Right hindlimb (tissue), 1 donor: ENCODE measurements at regions not wholly inside any gene's neighbourhood (a gene's known extent, or its start where the extent isn't known, plus 50 kb on each side); places are given as distances from the start of the nearest gene placed in this dataset.

Source experiments
- DNase-seq: peaks from one replicate; pipeline ENCODE4 v3.0.0-alpha.2; 2018

DNA sequence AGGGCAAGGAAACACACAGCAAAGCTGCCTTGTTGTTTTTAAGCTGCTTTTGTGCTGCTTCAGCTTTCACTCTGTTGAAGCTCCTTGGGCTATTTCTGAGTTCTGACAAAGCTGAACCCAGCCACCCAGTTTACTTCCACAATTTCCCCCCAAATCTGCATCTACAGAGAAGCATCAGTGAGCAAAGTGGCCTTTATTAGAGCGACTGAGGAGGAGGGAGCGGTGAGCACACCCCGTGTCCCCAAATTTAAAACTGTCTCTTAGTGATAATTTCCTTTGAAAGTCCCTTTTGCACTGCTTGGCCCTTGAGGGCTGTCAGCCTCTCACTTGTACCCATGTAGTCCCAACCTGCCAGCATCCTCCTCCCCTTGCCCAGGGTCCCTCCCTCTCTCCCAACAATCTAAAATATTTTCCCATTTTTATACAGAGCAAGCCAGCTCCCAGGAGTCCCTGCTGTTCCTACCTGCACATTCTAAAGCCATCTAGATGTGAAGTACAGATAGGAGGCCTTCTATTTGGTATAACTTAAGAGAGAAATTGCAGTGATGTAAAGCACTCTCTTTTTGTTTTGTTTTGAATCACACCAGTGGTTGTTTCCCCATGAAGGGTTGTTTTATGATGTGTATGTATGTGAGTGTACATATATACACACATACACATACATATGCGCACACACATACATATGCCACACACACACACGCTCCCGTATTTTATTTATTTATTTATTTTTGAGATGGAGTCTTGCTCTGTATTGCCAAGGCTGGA, 313.5 kb downstream of the TLE4 start:
- DNase-seq, result no peak

- no peak for DNase-seq
Measured at GRCh38 chr9:79884546-79884945, 312.8 kb downstream of the TLE4 start.

DNA sequence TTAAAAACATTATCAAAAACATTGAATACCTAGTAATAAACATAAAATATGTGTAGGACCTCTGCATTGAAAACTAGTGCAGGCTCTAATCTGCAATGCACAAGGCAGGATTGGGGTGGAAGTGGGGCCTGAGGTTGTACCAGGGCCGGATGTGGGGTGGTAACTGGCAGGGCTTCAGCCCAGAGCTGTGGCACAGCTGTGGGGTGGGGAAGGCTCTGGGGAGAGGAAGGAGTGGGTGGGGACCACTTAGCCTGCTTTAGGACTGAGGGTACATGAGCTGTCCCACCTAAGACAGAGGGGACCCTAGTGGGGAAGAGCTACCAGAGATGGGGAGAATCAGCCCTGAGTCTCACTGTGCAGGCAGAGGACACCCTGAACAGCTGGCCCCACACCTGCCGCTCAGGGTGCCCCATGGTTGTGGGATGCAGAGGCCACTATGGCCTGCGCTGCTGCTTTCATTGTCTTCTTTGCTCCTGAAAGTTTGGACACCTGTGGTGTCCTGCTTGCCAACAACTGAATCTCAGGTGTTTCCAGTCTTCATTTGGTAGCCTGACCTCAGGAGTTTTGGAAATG, 311.4 kb downstream of the TLE4 start:
- DNase-seq, result no peak

GRCh38 chr9:79880626-79881025, 308.9 kb downstream of the TLE4 start:
- no peak for DNase-seq

- no peak for DNase-seq
Measured at GRCh38 chr9:79877943-79878602, 306.3 kb downstream of the TLE4 start.

- DNase-seq, result no peak
Measured at GRCh38 chr9:79868567-79869189, 296.9 kb downstream of the TLE4 start.

- no peak for DNase-seq
Measured at GRCh38 chr9:79862921-79863890, 291.4 kb downstream of the TLE4 start.

DNA sequence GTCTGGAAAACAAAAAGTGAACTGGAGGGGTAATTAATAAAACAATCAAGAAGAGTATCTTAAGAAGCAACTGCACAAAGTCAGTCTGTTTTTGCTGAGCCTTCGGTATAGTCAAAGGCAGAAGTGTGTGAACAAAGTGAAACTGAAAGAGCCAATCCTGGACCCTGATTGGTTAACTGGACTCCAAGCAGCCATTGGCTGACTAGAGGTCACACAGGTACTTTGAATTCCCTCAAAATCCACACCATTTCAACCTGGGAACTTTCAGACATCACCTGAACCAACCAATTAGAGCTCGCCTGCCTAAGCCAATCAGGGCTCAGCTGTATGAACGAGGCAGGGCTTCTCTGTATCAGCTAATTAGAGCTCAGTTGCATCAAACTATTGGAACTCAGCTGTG, 286.7 kb downstream of the TLE4 start:
- no peak for DNase-seq

DNA sequence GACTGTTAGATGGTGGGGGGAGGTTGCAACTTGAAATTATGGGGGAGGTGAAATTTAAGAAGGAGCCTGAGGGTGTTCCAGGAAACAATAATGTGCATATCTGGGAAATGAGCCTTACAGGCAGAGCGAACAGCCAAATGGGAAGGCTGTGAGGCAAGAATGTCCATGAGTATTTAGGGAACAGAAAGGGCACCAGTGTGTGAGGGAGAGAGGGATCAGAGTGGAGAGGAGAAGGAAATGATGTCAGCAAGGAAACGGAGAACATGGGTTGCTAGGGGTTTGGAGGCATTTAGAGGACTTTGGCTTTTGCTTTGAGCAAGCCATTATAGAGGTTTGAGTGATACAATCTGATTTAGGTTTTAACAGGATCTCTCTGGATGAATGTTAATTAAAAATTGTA, 285.4 kb downstream of the TLE4 start:
- no peak for DNase-seq

DNA sequence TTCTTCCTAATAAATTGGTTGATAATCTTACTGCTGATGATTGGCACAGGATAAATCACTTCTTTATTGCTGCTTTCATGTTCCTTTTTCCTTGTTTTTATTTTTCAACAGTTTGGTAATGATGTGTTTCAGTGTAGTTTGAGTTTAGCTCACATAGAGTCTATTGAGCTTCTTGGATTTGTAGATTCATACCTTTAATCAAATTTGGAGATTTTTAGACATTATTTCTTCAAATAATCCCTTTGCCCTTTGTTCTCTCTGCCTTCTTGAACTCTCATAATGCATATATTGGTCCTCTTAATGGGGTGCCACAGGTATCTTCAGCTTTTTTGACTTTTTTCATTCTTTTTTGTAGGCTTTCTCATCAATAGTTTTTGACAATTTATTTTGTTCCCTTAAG, 275.3 kb downstream of the TLE4 start:
- DNase-seq, result no peak

GRCh38 chr9:79829566-79830302, 258.0 kb downstream of the TLE4 start:
- DNase-seq, result no peak

DNA sequence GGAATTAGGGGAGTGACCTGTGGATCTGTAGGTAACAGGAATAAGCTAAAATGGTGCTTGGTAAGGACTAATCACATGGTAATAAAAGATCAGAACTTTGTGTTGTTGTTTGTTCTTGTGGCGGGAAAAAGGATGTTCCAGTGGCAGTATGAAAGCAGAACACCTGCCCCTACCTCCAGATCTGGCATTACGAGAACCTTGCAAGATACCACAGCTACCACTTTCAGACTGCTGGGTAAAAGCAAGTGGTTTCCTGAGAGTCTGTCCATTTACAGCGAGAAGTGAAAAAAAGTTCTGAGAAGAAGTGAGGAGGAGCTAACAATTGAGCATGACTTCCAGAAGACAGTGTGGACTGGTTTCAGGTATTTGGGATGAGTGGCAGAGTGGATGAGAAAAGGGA, 252.5 kb downstream of the TLE4 start:
- DNase-seq, result no peak

DNA sequence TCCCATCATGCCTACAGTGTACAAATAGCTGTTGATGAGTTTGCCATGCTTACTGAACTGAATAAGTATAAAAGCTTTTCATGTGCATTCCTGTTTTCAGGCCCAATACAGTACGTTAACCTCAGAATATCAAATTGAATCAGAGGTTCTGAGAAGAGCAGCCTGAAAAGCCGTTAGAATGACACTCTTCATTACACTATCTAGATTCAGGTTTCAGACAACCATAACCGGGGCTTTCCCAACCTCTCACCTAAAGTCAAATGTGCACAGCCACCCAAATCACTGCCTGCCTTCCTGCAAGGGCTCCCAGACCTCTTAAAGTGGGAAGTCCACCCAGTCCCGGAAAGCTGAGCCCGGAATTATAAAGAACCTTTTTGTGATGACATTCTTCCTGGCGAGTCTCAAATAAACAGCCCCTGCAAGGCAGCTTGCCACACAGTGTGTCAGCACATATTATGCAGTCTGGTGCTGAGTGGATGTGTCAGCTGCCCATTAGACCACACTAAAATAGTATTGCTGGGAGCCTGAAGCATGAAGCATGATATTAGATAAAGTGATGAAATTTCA, 245.8 kb downstream of the TLE4 start:
- no peak for DNase-seq

- DNase-seq, result no peak
Measured at GRCh38 chr9:79813258-79813638, 241.5 kb downstream of the TLE4 start.

DNA sequence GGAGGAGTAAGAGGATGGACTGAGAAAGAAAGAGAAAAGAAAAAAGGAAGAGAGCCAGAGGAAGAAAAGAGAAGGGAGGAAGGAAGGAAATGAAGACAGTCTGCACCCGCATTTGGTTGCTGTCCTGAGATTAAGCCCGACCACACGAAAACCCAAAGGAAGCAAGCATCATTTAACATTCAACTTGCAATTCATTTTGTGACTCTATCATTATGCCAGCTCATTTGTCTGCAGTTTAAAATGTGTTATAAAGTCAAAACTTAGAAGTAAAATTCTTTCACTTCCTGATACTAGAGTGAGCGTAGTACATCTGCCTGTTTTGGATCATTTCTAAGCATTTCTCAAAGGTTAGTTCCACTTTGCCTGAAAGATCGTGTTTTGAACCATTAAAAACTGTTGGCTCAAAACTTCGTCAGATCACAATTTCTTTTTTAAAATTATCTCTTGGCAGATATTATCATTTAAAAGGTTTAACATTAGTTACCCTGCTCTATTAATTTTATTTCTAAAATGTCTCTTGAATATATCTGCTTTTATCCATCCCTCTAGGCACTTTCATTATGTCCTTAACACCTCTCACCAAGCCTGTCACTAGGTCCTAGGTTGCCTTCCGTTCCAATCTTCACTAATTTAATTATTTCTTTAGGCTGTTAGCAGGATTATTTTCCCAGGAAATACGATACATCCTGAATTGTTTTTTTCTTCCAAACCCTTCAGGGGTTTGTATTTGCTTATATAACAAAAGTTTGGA, 240.9 kb downstream of the TLE4 start:
- DNase-seq, result no peak

- no peak for DNase-seq
Measured at GRCh38 chr9:79812099-79812498, 240.3 kb downstream of the TLE4 start.

DNA sequence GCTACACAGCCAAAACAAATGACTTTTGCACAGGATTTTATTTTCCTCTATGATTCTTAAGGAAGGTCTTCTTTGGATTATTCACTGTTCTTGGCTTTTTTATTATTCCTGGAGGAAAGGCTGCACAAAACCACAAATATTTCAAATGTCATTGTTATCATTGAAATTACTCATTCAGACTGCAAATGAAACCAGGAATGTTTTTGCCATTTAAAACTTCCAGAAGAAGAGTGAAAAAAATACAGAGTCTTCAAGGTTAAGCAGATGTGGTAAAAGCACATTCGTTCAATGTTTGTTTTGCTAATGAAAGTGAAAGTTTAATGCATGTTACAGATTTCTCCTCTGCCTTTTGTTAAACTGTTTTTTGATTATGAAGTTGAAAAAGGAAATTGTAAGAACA, 238.2 kb downstream of the TLE4 start:
- DNase-seq, result no peak

DNA sequence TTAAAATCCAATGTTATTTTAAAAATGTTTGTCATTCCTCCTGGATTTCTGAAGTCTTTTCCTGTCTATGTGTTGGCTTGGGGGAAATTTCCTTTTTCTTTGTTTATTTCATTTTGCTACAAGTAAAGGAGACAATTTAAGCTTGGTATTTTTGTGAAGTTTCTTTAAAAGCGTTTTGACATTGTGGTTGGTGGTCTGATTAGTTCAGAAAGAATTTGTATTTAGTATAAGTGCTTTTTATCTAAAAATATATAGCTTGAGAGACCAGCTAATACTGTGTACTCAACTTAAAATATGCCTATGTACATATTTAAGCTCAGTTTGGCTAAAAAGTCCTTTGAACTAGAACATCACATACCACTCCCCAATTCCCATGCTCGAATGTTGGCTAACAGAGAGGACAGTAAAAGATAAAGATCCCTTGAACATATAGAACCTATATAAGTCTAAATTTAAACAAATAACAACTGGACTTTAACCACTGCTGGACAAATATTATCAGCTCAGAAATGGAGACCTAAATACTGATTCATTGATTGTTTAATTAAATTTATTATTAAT, 237.6 kb downstream of the TLE4 start:
- DNase-seq, result no peak

DNA sequence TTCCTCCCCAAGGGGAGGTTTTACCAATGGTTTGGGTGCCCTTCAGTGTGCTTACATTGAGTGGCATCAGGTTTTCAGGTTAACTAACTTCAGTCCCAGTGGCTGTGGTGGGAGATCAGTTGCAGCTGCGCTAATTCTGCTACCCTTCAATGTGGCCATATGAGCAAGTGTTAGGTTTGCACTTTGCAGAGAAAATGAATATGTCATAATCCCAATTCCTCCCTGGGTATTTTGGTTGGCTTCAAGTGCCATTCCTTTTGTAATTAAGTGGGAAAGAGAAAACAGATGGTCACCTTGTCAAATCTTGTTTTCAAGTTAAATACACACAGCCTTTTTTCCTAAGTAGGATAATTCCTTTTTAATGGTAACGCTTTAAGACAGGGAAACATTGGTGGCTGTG, 236.2 kb downstream of the TLE4 start:
- no peak for DNase-seq

DNA sequence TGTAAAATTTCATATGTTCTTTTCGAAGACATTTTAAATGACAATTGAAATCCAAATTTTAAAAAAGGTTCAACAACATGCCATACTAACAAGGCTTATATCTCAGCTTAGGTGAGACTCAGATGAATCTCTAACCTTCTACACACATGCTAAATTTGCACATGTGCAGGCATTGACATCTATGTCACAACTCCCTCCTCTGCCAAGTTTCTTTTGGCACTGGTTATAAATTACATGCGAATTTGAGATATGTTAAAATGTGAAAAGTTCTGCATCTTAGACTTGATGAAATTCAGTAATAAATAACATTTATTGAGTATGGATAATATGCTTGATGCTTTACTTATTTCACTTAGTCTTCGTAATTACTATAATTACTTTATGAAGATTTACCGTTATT, 234.3 kb downstream of the TLE4 start:
- DNase-seq, result no peak

DNA sequence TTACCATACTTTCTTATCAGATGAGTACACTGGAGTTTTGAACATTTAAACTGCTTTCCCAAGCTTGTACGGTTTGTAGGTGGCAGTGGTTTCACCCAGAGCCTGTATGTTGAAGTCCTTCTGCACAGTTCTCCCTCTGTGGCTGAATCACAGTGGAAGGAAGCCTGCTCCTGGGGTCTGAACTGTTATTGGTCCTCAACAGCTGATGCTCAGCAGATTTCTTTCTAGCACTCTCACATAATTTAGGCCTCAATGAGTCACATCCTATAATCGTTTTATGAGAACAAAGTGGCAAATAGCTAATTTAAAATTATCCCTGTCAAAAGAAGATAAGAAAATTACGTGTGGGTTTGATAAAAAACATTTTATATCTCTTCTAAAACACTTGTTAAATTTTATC, 229.7 kb downstream of the TLE4 start:
- DNase-seq, result no peak
